Suprapubic skin (tissue), 4 donors: ENCODE measurements at regions not wholly inside any gene's neighbourhood (a gene's known extent, or its start where the extent isn't known, plus 50 kb on each side); places are given as distances from the start of the nearest gene placed in this dataset.

Source experiments
- EP300 ChIP-seq: sonication (generic); formaldehyde crosslinking; IDR thresholded peaks from one replicate; pipeline ENCODE4 v1.6.1; 2017; ENCODE audit warnings: antibody characterized with exemption
- POLR2A ChIP-seq, 2 donors: fragments of 450-650 bp; IDR thresholded peaks; one replicate each; pipeline ENCODE4 v1.6.1; 2017; ENCODE audit warnings: antibody characterized with exemption in 2 of 2, mild to moderate bottlenecking in 2 of 2, moderate library complexity in 2 of 2
- POLR2AphosphoS5 ChIP-seq, 3 donors: sonication (generic); formaldehyde crosslinking; IDR thresholded peaks; one replicate each; pipeline ENCODE4 v1.6.1; 2017; ENCODE audit warnings: antibody characterized with exemption in 3 of 3
- TF ChIP-seq, protein P1 (sequence below), 2 donors: fragments of 200-600 bp in 1 of 2; fragments of 450-650 bp in 1 of 2; sonication (generic) in 1 of 2; IDR thresholded peaks; one replicate each; pipeline ENCODE4 v1.5.1; 2016 to 2019; ENCODE audit warnings: antibody characterized with exemption in 2 of 2, mild to moderate bottlenecking in 1 of 2, moderate library complexity in 1 of 2

GRCh38 chr15:81473177-81473576, 99.2 kb upstream of the TMC3 start:
- TF ChIP-seq, protein P1, sequence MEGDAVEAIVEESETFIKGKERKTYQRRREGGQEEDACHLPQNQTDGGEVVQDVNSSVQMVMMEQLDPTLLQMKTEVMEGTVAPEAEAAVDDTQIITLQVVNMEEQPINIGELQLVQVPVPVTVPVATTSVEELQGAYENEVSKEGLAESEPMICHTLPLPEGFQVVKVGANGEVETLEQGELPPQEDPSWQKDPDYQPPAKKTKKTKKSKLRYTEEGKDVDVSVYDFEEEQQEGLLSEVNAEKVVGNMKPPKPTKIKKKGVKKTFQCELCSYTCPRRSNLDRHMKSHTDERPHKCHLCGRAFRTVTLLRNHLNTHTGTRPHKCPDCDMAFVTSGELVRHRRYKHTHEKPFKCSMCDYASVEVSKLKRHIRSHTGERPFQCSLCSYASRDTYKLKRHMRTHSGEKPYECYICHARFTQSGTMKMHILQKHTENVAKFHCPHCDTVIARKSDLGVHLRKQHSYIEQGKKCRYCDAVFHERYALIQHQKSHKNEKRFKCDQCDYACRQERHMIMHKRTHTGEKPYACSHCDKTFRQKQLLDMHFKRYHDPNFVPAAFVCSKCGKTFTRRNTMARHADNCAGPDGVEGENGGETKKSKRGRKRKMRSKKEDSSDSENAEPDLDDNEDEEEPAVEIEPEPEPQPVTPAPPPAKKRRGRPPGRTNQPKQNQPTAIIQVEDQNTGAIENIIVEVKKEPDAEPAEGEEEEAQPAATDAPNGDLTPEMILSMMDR (IDR thresholded peaks at IDR 0.05), result no peak
- TF ChIP-seq POLR2AphosphoS5 (IDR thresholded peaks at IDR 0.05) (no peak), POLR2A (IDR thresholded peaks at IDR 0.05) (no peak), EP300 (no peak)
